HUES48 (cell line): ENCODE measurements at regions not wholly inside any gene's neighbourhood (a gene's known extent, or its start where the extent isn't known, plus 50 kb on each side); places are given as distances from the start of the nearest gene placed in this dataset.

Source experiments
- H3K27ac ChIP-seq: one replicate; pipeline ENCODE4 v1.7.0; 2013; ENCODE audit warnings: low read depth, low read length, inconsistent platforms
- H3K27me3 ChIP-seq: 2 replicates; pipeline ENCODE4 v1.6.1; 2013; ENCODE audit warnings: mild to moderate bottlenecking, low read length; ENCODE audit not compliant: control insufficient read depth, insufficient read depth
- H3K36me3 ChIP-seq: 2 replicates; pipeline ENCODE4 v1.6.1; 2013; ENCODE audit warnings: low read length; ENCODE audit not compliant: control insufficient read depth, insufficient read depth
- H3K4me1 ChIP-seq: 2 replicates; pipeline ENCODE4 v1.6.1; 2013; ENCODE audit warnings: mild to moderate bottlenecking, low read length; ENCODE audit not compliant: control insufficient read depth, insufficient read depth
- H3K4me3 ChIP-seq: 2 replicates; pipeline ENCODE4 v1.5.1; 2013; ENCODE audit warnings: mild to moderate bottlenecking, low read depth, low read length
- H3K9ac ChIP-seq: 2 replicates; pipeline ENCODE4 v1.6.1; 2013; ENCODE audit warnings: mild to moderate bottlenecking, low read depth, low read length, moderate library complexity
- H3K9me3 ChIP-seq: 2 replicates; pipeline ENCODE4 v1.6.1; 2013; ENCODE audit warnings: low read length; ENCODE audit not compliant: control insufficient read depth, insufficient read depth

DNA sequence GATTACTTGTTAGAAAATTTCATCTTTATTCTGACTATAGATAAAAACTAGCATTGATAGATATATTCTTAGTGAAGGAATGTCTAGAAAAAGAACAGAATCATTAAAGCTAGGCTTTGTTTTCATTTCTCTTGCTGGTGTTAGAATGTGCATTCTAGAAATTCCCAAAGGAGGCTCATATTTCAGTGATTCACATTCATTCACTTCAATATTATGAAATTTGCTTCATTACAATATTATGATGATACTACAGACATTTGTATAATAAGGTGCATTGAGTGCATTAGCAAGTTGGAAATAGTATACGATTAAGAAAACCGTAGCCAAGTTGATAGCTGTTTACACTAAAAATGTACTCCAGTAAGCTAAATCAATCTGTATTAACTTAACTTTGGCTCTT is 70.7 kb upstream of the MYCBP2 start:
- Histone ChIP-seq H3K4me1 (no peaks in the 10 kb centered on the region), H3K9ac (no peak overlapping the region), H3K27ac (no peak overlapping the region), H3K9me3 (no peaks in the 10 kb centered on the region), H3K36me3 (no peaks in the 10 kb centered on the region), H3K27me3 (no peaks in the 10 kb centered on the region), H3K4me3 (no peak overlapping the region)

DNA sequence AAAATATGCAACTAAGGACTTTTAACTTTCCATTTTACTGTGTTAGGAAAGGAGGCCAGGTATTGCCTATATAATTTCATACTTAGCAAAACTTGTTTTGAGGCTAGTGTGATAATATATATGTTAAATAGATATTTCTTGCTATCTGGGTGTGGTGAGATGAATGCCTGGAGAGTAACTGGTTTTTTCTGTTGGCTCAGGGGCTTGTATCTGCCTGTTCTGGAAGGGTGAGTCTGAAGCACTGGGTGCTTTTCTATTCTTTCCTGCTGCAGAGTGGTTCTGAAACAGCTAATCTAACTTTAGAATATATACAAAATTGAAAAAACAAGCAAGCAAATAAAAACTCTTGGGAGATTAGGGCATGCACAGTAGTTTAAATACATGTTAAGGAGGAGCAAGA is 64.6 kb upstream of the MYCBP2 start:
- H3K27ac ChIP-seq, result no peak overlapping the region
- no peaks in the 10 kb centered on the region for H3K4me1 ChIP-seq
- no peaks in the 10 kb centered on the region for H3K27me3 ChIP-seq
- no peak overlapping the region for H3K4me3 ChIP-seq
- no peaks in the 10 kb centered on the region for H3K9me3 ChIP-seq
- H3K36me3 ChIP-seq, result no peaks in the 10 kb centered on the region
- H3K9ac ChIP-seq, result no peak overlapping the region

DNA sequence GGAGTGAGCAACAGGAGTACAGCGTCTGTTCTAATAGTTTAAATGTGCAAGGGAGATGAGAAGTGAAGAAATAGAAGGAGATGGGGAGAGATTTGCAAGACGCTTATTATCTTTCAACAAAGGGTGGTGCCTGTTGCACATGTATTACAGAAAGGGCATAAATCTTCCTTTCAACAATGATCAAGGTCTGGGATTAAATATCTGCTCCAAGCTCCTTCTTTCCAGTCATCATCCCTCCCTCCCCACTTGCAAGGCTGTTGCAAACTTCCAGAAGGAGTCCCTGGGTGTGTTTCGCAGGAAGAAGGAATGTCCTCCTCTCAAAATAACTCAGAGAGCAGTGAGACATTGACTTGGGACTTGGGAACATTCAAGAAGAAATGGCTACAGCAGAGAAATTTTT is 63.5 kb upstream of the MYCBP2 start:
- H3K9ac ChIP-seq, result no peak overlapping the region
- peaks cover 3% of the 10 kb centered on the region; the same call in 1 of the 2 replicates for H3K9me3 ChIP-seq
- H3K4me3 ChIP-seq, result no peak overlapping the region
- H3K36me3 ChIP-seq, result no peaks in the 10 kb centered on the region
- no peaks in the 10 kb centered on the region for H3K4me1 ChIP-seq
- H3K27ac ChIP-seq, result no peak overlapping the region
- no peaks in the 10 kb centered on the region for H3K27me3 ChIP-seq

DNA sequence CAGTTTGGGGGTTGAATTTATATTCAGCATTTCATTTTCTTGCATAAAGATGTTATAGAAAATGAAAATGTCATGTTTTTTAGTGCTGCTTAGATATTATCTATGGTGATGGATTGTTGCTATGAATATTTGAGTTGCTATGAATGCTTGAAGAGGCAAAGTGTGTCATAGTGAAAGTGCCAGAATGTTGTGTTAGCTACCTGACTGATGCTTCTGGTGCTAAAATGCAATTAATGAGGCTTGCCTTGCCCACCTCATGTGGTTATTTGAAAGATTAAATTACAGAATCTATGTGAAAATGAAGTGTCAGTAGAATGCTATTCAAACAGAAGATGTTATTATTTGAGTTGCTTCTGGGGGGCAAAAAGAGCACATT is 62.7 kb upstream of the MYCBP2 start:
- no peak overlapping the region for H3K9ac ChIP-seq
- no peaks in the 10 kb centered on the region for H3K27me3 ChIP-seq
- H3K36me3 ChIP-seq, result no peaks in the 10 kb centered on the region
- H3K4me1 ChIP-seq, result no peaks in the 10 kb centered on the region
- H3K27ac ChIP-seq, result no peak overlapping the region
- H3K4me3 ChIP-seq, result no peak overlapping the region
- peaks cover 3% of the 10 kb centered on the region; the same call in 1 of the 2 replicates for H3K9me3 ChIP-seq

DNA sequence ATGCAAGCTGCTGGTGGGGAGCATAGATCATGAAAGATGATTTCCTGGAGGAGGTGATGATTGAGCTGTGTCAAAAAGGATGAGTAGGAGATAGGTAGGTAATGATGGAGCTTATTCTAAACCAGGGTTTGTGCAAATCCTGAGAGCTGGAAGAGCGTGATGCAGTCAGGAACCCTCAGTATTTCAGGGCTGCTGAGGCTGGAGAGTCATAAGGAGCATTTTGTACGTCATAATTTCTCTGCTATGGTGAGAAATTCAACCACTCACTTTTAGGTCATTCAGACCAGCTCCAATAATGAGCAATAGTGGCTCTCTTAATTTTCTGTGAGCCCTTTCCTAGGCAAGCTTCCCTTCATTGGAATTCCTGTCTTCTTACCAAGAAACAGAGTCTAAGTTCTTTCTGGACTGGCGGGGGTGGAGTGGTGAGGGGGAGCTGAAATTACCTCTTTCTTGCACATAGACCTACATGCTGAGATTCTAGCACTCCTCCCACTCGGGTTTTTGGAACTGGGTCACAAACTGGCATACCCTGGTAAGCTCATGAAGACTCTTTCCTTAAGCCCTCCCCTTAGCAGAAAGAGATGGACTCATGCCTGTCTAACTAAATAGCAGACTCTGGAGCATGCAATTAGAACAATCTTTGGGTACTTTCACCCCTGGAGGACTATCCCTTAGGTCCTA is 62.2 kb upstream of the MYCBP2 start:
- Histone ChIP-seq H3K4me3 (no peak overlapping the region), H3K9ac (no peak overlapping the region), H3K27me3 (no peaks in the 10 kb centered on the region), H3K9me3 (peaks cover 3% of the 10 kb centered on the region; the same call in 1 of the 2 replicates), H3K4me1 (peaks cover 3% of the 10 kb centered on the region; the same call in 1 of the 2 replicates), H3K27ac (no peak overlapping the region), H3K36me3 (no peaks in the 10 kb centered on the region)

DNA sequence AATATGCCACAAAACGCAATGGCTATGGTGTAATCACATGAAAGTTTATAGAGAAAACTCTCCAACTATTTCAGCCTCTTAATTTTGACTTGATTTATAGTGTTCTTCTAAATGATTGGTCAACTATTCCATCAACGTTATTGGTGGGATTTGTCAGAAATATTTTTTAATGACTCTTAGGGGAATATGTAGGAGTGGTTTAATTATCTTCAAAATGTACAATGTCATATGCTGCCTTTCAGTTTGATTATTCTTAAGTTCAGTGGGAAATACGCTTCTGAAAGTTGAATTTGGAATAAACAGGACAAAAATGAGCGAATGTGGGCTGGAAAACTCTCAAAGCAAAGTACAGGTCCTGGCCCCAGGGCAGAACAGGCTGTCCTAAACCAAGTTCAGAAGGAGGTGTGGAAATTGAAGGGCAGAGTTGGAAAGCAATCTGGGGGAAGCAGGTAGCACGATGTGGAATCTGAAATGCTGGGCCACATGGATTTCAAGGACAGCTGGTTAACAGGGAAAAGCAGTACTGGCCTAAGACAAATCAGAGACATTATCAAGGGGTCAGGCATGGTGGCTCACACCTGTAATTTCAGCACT is 60.8 kb upstream of the MYCBP2 start:
- peaks cover 17% of the 10 kb centered on the region for H3K4me1 ChIP-seq
- H3K27me3 ChIP-seq, result no peaks in the 10 kb centered on the region
- H3K9me3 ChIP-seq, result peaks cover 3% of the 10 kb centered on the region; the same call in 1 of the 2 replicates
- H3K36me3 ChIP-seq, result no peaks in the 10 kb centered on the region
- H3K9ac ChIP-seq, result no peak overlapping the region
- no peak overlapping the region for H3K4me3 ChIP-seq
- no peak overlapping the region for H3K27ac ChIP-seq

DNA sequence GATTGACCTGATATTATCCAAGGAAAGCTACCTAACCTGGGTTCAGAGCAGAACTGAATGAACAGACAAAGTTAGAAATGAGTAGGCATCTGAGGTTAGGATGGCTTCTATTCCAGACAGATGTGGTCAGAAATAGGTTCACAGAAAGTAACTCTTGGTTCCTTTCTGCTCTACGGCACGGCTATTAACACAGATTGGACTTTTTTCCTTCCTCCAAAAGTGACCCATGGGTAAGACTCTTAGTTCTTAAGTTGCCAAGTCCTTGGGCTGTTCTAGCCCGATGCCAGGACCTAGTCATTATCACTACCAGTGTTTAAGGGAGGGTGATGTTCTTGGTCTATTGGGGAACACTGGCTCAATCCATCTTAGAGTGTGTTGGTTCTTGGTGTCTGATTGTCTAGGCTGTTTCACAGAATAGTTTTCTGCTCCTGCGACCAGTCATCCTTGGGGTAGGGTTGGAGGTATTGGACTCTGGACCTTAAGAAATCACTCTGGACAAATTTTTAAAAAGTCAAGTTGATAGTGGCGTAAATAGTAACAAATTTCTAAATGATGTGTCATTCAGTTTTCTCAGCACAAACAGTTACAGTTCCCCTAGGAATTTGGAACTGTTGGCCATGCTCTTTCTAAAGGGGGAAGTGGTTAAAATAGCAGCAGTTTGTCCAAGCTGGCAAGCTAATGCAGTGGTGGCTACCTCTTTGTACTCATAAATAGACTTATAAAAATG is 60.1 kb upstream of the MYCBP2 start:
- H3K9ac ChIP-seq, result no peak overlapping the region

DNA sequence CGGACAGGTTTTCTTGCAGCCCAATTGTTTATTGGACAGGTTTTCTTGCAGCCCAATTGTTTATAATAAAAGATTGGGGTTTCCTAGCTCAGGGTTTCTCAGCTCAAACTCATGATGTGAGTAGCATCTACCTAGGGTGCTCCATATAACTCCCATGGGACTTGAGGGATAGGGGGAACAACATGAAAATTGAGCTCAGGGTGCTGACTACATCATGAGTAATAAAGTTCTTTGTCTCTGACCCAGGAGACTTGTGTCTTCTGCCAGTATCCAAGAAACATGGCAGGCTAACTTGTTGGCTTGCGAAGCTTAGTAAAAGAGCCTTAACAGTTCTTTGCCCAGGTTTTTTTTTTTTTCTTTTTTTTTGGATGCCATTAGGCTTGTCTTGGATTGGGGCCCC is 59.2 kb upstream of the MYCBP2 start:
- Histone ChIP-seq H3K27ac (no peak overlapping the region), H3K4me3 (no peak overlapping the region), H3K9ac (no peak overlapping the region), H3K27me3 (no peaks in the 10 kb centered on the region), H3K4me1 (peaks cover 27% of the 10 kb centered on the region), H3K36me3 (no peaks in the 10 kb centered on the region), H3K9me3 (peaks cover 3% of the 10 kb centered on the region; the same call in 1 of the 2 replicates)

More for the DNA sequence above, 60.1 kb upstream of the MYCBP2 start:
- peaks cover 23% of the 10 kb centered on the region for H3K4me1 ChIP-seq
- H3K27me3 ChIP-seq, result no peaks in the 10 kb centered on the region
- no peak overlapping the region for H3K4me3 ChIP-seq
- no peaks in the 10 kb centered on the region for H3K36me3 ChIP-seq
- H3K9me3 ChIP-seq, result peaks cover 3% of the 10 kb centered on the region; the same call in 1 of the 2 replicates
- H3K27ac ChIP-seq, result no peak overlapping the region

DNA sequence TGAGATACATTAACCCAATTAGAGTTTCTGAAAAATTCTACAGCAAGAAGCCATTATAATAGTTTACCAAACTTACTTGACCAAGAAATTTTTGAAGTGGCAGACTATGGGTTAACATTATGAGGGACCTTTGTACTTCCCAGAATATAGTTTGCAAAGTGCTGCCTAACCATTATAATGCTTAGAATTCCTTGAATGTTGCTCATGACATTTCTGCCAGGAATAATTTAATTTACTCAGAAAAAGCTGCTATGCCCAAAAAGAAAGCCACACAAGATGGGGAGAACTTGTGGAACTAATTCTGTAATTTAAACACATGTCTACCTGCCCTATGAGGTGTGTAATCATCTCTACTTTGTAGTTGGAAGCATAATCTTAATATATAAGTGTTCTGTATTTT is 58.1 kb upstream of the MYCBP2 start:
- peaks cover 3% of the 10 kb centered on the region; the same call in 1 of the 2 replicates for H3K9me3 ChIP-seq
- peaks cover 27% of the 10 kb centered on the region for H3K4me1 ChIP-seq
- H3K36me3 ChIP-seq, result no peaks in the 10 kb centered on the region
- H3K4me3 ChIP-seq, result no peak overlapping the region
- H3K27ac ChIP-seq, result no peak overlapping the region
- H3K9ac ChIP-seq, result no peak overlapping the region
- no peaks in the 10 kb centered on the region for H3K27me3 ChIP-seq

DNA sequence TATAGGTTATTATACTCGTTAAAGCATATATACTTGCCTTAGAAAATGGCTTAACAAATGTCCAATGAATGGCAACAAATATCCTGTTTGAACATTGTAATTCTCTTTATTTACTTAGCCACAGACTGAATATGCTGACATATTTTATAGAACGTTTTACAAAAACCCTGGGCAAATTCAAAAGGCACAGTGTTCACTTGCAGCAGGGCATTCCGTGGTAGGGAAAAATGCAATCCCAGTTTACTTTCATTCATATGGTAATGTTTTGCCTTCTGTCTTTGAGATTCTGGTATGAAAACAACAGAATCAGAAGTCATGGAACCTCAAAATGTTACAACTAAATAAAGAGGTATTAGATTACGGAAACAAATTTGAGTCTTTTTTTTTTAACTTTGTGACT is 56.2 kb upstream of the MYCBP2 start:
- H3K4me1 ChIP-seq, result peaks cover 27% of the 10 kb centered on the region
- no peak overlapping the region for H3K27ac ChIP-seq
- H3K9me3 ChIP-seq, result peaks cover 3% of the 10 kb centered on the region; the same call in 1 of the 2 replicates
- no peak overlapping the region for H3K9ac ChIP-seq
- no peaks in the 10 kb centered on the region for H3K36me3 ChIP-seq
- no peaks in the 10 kb centered on the region for H3K27me3 ChIP-seq
- no peak overlapping the region for H3K4me3 ChIP-seq

DNA sequence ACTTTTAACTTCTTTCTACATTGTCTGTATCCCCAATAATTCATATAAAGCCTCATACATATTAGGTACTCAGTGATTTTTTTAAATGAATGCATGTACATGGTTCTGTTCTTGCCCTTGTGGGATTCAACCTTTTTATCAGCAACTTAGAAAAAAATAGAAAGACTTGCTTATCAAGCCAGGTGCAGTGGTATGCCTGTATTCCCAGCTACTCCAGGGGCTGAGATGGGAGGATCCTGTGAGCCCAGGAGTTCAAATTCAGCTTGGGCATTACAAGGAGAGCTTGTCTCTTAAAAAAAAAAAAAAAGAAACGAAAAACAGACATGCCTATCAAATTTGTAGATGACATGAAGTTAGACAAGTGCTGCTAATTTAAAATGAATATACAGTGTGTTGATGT is 54.2 kb upstream of the MYCBP2 start:
- H3K36me3 ChIP-seq, result no peaks in the 10 kb centered on the region
- H3K9me3 ChIP-seq, result peaks cover under 1% of the 10 kb centered on the region; the same call in 1 of the 2 replicates
- no peak overlapping the region for H3K4me3 ChIP-seq
- H3K4me1 ChIP-seq, result peaks cover 27% of the 10 kb centered on the region
- H3K27ac ChIP-seq, result no peak overlapping the region
- H3K9ac ChIP-seq, result no peak overlapping the region
- H3K27me3 ChIP-seq, result no peaks in the 10 kb centered on the region
